HepG2 (cell line): ENCODE measurements at regions not wholly inside any gene's neighbourhood (a gene's known extent, or its start where the extent isn't known, plus 50 kb on each side); places are given as distances from the start of the nearest gene placed in this dataset.

Source experiments
- CTCF ChIP-seq: sonication (generic); formaldehyde crosslinking; IDR thresholded peaks from 2 replicates; pipeline ENCODE4 v1.5.0; 2020; ENCODE audit warnings: mild to moderate bottlenecking, missing genetic modification reagents, moderate library complexity
- ELF1 ChIP-seq: sonication (generic); formaldehyde crosslinking; IDR thresholded peaks from 2 replicates; pipeline ENCODE4 v1.4.0; 2020; ENCODE audit warnings: missing genetic modification reagents
- HOXA7 ChIP-seq: sonication (generic); formaldehyde crosslinking; IDR thresholded peaks from 2 replicates; pipeline ENCODE4 v1.8.1; 2022; ENCODE audit warnings: mild to moderate bottlenecking, missing genetic modification reagents, moderate library complexity
- ZFP91 ChIP-seq: sonication (generic); formaldehyde crosslinking; IDR thresholded peaks from 2 replicates; pipeline ENCODE4 v1.9.0; 2022; ENCODE audit warnings: missing genetic modification reagents, mild to moderate bottlenecking, borderline replicate concordance
- ZNF121 ChIP-seq: sonication (generic); formaldehyde crosslinking; IDR thresholded peaks from 2 replicates; pipeline ENCODE4 v1.5.0; 2020; ENCODE audit warnings: mild to moderate bottlenecking, missing genetic modification reagents
- ZNF124 ChIP-seq: sonication (generic); formaldehyde crosslinking; IDR thresholded peaks from 2 replicates; pipeline ENCODE4 v1.4.0; 2020; ENCODE audit warnings: missing genetic modification reagents
- ZNF362 ChIP-seq: sonication (generic); formaldehyde crosslinking; IDR thresholded peaks from 2 replicates; pipeline ENCODE4 v1.4.0; 2020; ENCODE audit warnings: missing genetic modification reagents, mild to moderate bottlenecking, borderline replicate concordance

- TF ChIP-seq ELF1 (CRISPR knock-in tag) (no peak), ZNF124 (CRISPR knock-in tag) (no peak), ZNF362 (no peak), CTCF (CRISPR knock-in tag) (peak; percentile 82), ZFP91 (CRISPR knock-in tag) (no peak), ZNF121 (CRISPR knock-in tag) (no peak), HOXA7 (CRISPR knock-in tag) (no peak)
Measured at GRCh38 chr1:102434421-102434820, 437.7 kb upstream of the OLFM3 start.
